DOHH2 (cell line): ENCODE measurements at regions not wholly inside any gene's neighbourhood (a gene's known extent, or its start where the extent isn't known, plus 50 kb on each side); places are given as distances from the start of the nearest gene placed in this dataset.

ENCODE experiments used
- CTCF ChIP-seq: fragments of 200-600 bp; sonication (generic); IDR thresholded peaks from one replicate; pipeline ENCODE4 v1.5.1; 2014; ENCODE audit warnings: antibody characterized with exemption, mild to moderate bottlenecking, low read depth, low read length; ENCODE audit not compliant: poor library complexity, severe bottlenecking
- EZH2phosphoT487 ChIP-seq: fragments of 200-600 bp; sonication (generic); IDR thresholded peaks from 2 replicates; pipeline ENCODE4 v1.6.1; 2017; ENCODE audit warnings: borderline replicate concordance, mild to moderate bottlenecking, antibody characterized with exemption, low read length, moderate library complexity, mixed read lengths

DNA sequence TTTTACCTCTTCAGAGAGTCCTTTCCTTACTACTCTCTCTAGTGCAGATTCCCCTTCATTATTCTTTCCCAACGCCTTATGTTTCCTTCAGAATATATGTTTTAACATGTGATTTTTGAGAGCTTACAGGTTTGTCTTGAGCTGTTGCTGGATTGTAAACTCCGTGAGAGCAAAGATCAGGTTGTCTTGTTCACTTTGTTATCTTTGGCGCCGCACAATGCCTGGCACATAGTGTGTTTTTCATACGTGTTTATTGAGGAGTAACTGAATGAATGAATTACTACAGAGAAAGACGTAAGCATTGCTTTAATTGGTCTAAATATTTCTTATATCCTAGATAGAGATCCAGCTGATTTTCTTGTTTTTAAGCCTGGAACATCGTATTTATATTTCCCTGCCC, 80.5 kb upstream of the SLC4A4 start:
- TF ChIP-seq CTCF (no peak), EZH2phosphoT487 (no peak)
